Astrocyte of the cerebellum (primary cell): ENCODE measurements at regions not wholly inside any gene's neighbourhood (a gene's known extent, or its start where the extent isn't known, plus 50 kb on each side); places are given as distances from the start of the nearest gene placed in this dataset.

ENCODE experiments used
- DNase-seq: peaks from one replicate; pipeline ENCODE4 v3.0.0-alpha.2; 2011; ENCODE audit warnings: low read depth
- H3K4me3 ChIP-seq: 2 replicates; pipeline ENCODE4 v1.5.1; 2011; ENCODE audit warnings: mild to moderate bottlenecking, low read depth, low read length, moderate library complexity
- in situ Hi-C: cut with HindIII; loops from 2 replicates; pipeline ENCODE4 v1.10.0; 2017; ENCODE audit warnings: low sequenced_read_pairs
- TF ChIP-seq, protein P1 (sequence below): IDR thresholded peaks from 2 replicates; pipeline ENCODE4 v1.5.1; 2012; ENCODE audit warnings: low read length, low read depth, moderate library complexity, mild to moderate bottlenecking; ENCODE audit errors: missing control alignments

- in situ Hi-C loops = no loop called here
- TF ChIP-seq, protein P1, sequence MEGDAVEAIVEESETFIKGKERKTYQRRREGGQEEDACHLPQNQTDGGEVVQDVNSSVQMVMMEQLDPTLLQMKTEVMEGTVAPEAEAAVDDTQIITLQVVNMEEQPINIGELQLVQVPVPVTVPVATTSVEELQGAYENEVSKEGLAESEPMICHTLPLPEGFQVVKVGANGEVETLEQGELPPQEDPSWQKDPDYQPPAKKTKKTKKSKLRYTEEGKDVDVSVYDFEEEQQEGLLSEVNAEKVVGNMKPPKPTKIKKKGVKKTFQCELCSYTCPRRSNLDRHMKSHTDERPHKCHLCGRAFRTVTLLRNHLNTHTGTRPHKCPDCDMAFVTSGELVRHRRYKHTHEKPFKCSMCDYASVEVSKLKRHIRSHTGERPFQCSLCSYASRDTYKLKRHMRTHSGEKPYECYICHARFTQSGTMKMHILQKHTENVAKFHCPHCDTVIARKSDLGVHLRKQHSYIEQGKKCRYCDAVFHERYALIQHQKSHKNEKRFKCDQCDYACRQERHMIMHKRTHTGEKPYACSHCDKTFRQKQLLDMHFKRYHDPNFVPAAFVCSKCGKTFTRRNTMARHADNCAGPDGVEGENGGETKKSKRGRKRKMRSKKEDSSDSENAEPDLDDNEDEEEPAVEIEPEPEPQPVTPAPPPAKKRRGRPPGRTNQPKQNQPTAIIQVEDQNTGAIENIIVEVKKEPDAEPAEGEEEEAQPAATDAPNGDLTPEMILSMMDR = no peak
- no peak overlapping the region for H3K4me3 ChIP-seq
- no peak for DNase-seq
Measured at GRCh38 chr6:87901613-87902012, 146.0 kb upstream of the SPACA1 start.

- no peak overlapping the region for H3K4me3 ChIP-seq
- DNase-seq = no peak
- TF ChIP-seq, protein P1 = no peak
- in situ Hi-C loops = no loop called here
Measured at GRCh38 chr6:87900160-87900698, 147.4 kb upstream of the SPACA1 start.

DNA sequence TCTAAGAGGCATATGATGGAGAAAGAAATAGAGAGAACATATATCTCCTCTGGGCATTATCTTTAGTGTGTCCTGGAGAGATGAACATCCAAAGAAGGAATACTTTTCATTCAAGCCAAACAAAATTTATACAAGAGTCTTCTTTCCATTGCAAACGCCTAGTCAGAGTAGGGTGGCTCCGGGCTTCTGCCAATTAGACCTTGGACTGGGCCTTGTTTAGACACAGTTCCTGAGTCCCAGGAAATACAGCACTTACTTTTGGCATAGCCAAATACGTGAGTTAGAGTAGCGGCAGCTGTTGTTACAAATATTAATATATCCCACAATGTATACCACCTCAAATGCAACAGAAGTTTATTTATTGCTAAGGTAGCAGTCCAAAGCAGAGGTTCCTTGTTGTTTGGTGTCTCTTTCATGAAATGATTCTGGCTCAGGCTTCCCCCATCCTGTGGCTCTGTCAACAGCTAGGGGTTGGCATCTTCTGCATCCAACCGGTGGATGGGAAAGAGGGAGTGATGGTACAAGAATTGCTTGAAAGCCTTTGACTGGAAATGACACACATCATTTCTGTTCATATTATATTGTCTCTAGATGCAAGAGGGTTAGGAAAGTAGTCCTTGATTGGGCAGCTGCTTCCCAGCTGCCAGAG, 148.0 kb upstream of the SPACA1 start:
- TF ChIP-seq, protein P1 = no peak
- in situ Hi-C loops = no loop called here
- H3K4me3 ChIP-seq = no peak overlapping the region
- DNase-seq = no peak

- no peak for DNase-seq
Measured at GRCh38 chr6:87897663-87898062, 150.0 kb upstream of the SPACA1 start.

GRCh38 chr6:87897013-87897412, 150.6 kb upstream of the SPACA1 start:
- H3K4me3 ChIP-seq = no peak overlapping the region
- TF ChIP-seq, protein P1 = no peak
- DNase-seq = no peak
- in situ Hi-C loops = no loop called here

More at GRCh38 chr6:87897663-87898062, 150.0 kb upstream of the SPACA1 start:
- in situ Hi-C loops = no loop called here
- no peak overlapping the region for H3K4me3 ChIP-seq
- TF ChIP-seq, protein P1 = no peak

DNA sequence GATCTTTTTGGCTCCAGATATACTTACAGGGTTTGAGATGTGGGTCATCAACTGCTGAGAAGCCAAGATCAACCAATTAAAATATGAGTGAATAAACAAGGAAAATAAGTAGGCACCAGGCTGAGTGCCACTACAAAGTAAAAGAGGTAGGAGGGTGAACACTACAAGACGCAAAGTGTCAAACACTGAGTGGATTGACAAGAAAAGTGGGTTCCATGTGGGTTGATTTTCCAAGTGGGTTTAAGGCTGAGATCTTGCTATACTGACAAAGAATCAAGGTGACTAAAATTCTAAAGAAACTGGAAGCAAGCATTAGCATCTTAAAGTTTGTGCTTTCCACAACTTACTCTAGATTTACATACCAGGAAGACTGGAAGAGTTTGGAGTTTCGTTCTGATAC, 160.4 kb upstream of the SPACA1 start:
- DNase-seq = no peak
- no peak overlapping the region for H3K4me3 ChIP-seq
- in situ Hi-C loops = no loop called here
- TF ChIP-seq, protein P1 = no peak
